Hippocampal formation (tissue), 2 donors: ENCODE measurements at regions not wholly inside any gene's neighbourhood (a gene's known extent, or its start where the extent isn't known, plus 50 kb on each side); places are given as distances from the start of the nearest gene placed in this dataset.
A peak's percentile ranks its signal among the peaks of the same experiment; 100 is the strongest.

ENCODE experiments used
- DNase-seq, 2 donors: peaks; one replicate each; lab custom pipeline; 2025; lab: John Stamatoyannopoulos, UW

- DNase-seq, result no peak
Measured at GRCh38 chr5:175765858-175766257, 105.5 kb upstream of the CPLX2 start.

- DNase-seq, result no peak
Measured at GRCh38 chr5:175766963-175767362, 104.4 kb upstream of the CPLX2 start.

- no peak for DNase-seq
Measured at GRCh38 chr5:175772747-175773533, 98.4 kb upstream of the CPLX2 start.

GRCh38 chr5:175773534-175774070, 97.8 kb upstream of the CPLX2 start:
- DNase-seq, result no peak

GRCh38 chr5:175775416-175775815, 96.0 kb upstream of the CPLX2 start:
- no peak for DNase-seq

GRCh38 chr5:175778951-175779503, 92.4 kb upstream of the CPLX2 start:
- DNase-seq, result peak in 1 of 2 donors; percentile 11

- no peak for DNase-seq
Measured at GRCh38 chr5:175783739-175784138, 87.6 kb upstream of the CPLX2 start.

- DNase-seq, result no peak
Measured at GRCh38 chr5:175784230-175784629, 87.1 kb upstream of the CPLX2 start.

- DNase-seq, result no peak
Measured at GRCh38 chr5:175785681-175786080, 85.7 kb upstream of the CPLX2 start.

- DNase-seq, result no peak
Measured at GRCh38 chr5:175788155-175788787, 83.1 kb upstream of the CPLX2 start.

- DNase-seq, result no peak
Measured at GRCh38 chr5:175789670-175790069, 81.7 kb upstream of the CPLX2 start.

- no peak for DNase-seq
Measured at GRCh38 chr5:175790796-175791195, 80.6 kb upstream of the CPLX2 start.

GRCh38 chr5:175795959-175796358, 75.4 kb upstream of the CPLX2 start:
- DNase-seq, result no peak

GRCh38 chr5:175796536-175797499, 74.6 kb upstream of the CPLX2 start:
- DNase-seq, result peak; percentile 39 to 44

GRCh38 chr5:175797521-175798038, 73.8 kb upstream of the CPLX2 start:
- no peak for DNase-seq

GRCh38 chr5:175798626-175799025, 72.8 kb upstream of the CPLX2 start:
- DNase-seq, result no peak

- DNase-seq, result no peak
Measured at GRCh38 chr5:175800656-175801081, 70.7 kb upstream of the CPLX2 start.

GRCh38 chr5:175802361-175802760, 69.0 kb upstream of the CPLX2 start:
- no peak for DNase-seq

GRCh38 chr5:175803254-175803653, 68.1 kb upstream of the CPLX2 start:
- no peak for DNase-seq

GRCh38 chr5:175803736-175804454, 67.5 kb upstream of the CPLX2 start:
- no peak for DNase-seq
